ENCODE measurements at regions not wholly inside any gene's neighbourhood (a gene's known extent, or its start where the extent isn't known, plus 50 kb on each side); places are given as distances from the start of the nearest gene placed in this dataset.

GRCh38 chrX:15191830-15192229 is 78.1 kb downstream of the ASB9 start:
- H3K9me3 Mint-ChIP-seq = no peaks in the 10 kb centered on the region
- H3K27ac Mint-ChIP-seq = no peak overlapping the region
- H3K27me3 Mint-ChIP-seq = no peaks in the 10 kb centered on the region
- H3K36me3 Mint-ChIP-seq = no peaks in the 10 kb centered on the region
- H3K4me1 Mint-ChIP-seq = peaks cover 0 to 2% (median 0%) of the 10 kb centered on the region in 3 donors
- no peak overlapping the region for H3K4me3 Mint-ChIP-seq

GRCh38 chrX:15188039-15188438 is 81.8 kb downstream of the ASB9 start:
- Mint-ChIP-seq H3K4me3 (no peak overlapping the region), H3K36me3 (no peaks in the 10 kb centered on the region), H3K4me1 (no peaks in the 10 kb centered on the region), H3K9me3 (no peaks in the 10 kb centered on the region), H3K27ac (no peak overlapping the region), H3K27me3 (peaks cover 5% of the 10 kb centered on the region)

- Mint-ChIP-seq H3K4me1 (no peaks in the 10 kb centered on the region), H3K9me3 (no peaks in the 10 kb centered on the region), H3K27ac (no peak overlapping the region), H3K27me3 (no peaks in the 10 kb centered on the region), H3K36me3 (no peaks in the 10 kb centered on the region), H3K4me3 (no peak overlapping the region)
These were observed 92.6 kb downstream of the ASB9 start for GRCh38 chrX:15177316-15177715.

DNA sequence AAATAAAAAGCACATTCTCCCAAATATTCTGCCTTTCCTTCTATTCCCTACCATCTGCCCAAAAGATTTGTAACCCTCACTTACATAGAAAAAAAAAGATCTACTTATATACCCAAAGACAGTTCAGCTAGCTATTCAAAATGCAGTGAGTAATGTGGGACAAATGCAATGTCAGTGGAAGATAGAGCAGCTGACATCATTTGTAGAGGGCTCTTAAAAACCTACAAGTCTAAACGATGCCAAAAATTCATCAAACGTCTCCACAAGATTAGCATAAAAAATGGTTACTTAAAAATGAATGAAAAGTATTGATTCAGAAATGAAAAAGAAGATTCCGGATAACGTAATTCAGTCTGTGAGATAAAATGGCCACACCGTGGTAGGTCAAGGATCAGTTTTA is 96.5 kb downstream of the ASB9 start:
- Mint-ChIP-seq H3K4me1 (no peaks in the 10 kb centered on the region), H3K27me3 (peaks cover 4% of the 10 kb centered on the region), H3K4me3 (no peak overlapping the region), H3K9me3 (no peaks in the 10 kb centered on the region), H3K36me3 (no peaks in the 10 kb centered on the region), H3K27ac (no peak overlapping the region)

- no peaks in the 10 kb centered on the region for H3K9me3 Mint-ChIP-seq
- H3K36me3 Mint-ChIP-seq = no peaks in the 10 kb centered on the region
- no peak overlapping the region for H3K4me3 Mint-ChIP-seq
- H3K27ac Mint-ChIP-seq = no peak overlapping the region
- H3K27me3 Mint-ChIP-seq = peaks cover 4% of the 10 kb centered on the region
- no peaks in the 10 kb centered on the region for H3K4me1 Mint-ChIP-seq
These were observed 99.0 kb downstream of the ASB9 start for GRCh38 chrX:15170927-15171326.

GRCh38 chrX:15167826-15168225 is 102.1 kb downstream of the ASB9 start:
- H3K4me1 Mint-ChIP-seq = no peaks in the 10 kb centered on the region
- H3K9me3 Mint-ChIP-seq = no peaks in the 10 kb centered on the region
- no peaks in the 10 kb centered on the region for H3K36me3 Mint-ChIP-seq
- H3K4me3 Mint-ChIP-seq = no peak overlapping the region
- peaks cover 4% of the 10 kb centered on the region for H3K27me3 Mint-ChIP-seq
- H3K27ac Mint-ChIP-seq = no peak overlapping the region

- no peaks in the 10 kb centered on the region for H3K4me1 Mint-ChIP-seq
- H3K36me3 Mint-ChIP-seq = no peaks in the 10 kb centered on the region
- no peaks in the 10 kb centered on the region for H3K9me3 Mint-ChIP-seq
- no peak overlapping the region for H3K4me3 Mint-ChIP-seq
- H3K27me3 Mint-ChIP-seq = peaks cover 2% of the 10 kb centered on the region
- H3K27ac Mint-ChIP-seq = no peak overlapping the region
These were observed 104.1 kb downstream of the ASB9 start for GRCh38 chrX:15165832-15166231.

GRCh38 chrX:15163131-15163530 is 106.8 kb downstream of the ASB9 start:
- peaks cover 7 to 8% (median 7%) of the 10 kb centered on the region in 3 donors for H3K4me1 Mint-ChIP-seq
- no peak overlapping the region for H3K27ac Mint-ChIP-seq
- H3K36me3 Mint-ChIP-seq = no peaks in the 10 kb centered on the region
- no peaks in the 10 kb centered on the region for H3K27me3 Mint-ChIP-seq
- no peaks in the 10 kb centered on the region for H3K9me3 Mint-ChIP-seq
- H3K4me3 Mint-ChIP-seq = no peak overlapping the region

DNA sequence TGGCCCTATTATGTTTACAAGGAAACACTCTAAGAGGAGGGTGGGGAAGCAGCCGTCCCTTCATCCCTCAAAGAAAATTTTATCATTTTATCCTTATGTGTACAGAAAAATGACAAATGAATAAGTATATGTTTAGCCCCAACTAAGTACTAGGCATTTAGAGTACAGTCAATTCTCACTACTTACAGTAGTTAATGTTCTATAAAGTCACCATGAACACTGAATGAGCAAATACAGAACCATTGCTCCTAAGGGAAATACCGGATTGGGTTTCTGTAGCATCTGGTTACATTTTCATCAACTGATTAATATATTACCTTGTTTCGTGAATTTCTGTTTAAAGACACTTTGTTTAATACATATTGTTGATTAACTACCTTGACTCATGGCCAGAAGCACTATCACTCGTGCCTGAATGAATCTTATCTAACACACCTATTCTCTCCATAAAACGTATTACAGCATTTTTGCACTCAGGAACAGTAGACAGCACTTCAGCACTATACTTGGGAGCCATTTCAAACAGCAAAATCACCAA is 109.3 kb downstream of the ASB9 start:
- H3K4me3 Mint-ChIP-seq = no peak overlapping the region
- no peak overlapping the region for H3K27ac Mint-ChIP-seq
- no peaks in the 10 kb centered on the region for H3K36me3 Mint-ChIP-seq
- peaks cover 7 to 8% (median 7%) of the 10 kb centered on the region in 3 donors for H3K4me1 Mint-ChIP-seq
- H3K27me3 Mint-ChIP-seq = peaks cover 4% of the 10 kb centered on the region
- peaks cover 0 to 2% (median 0%) of the 10 kb centered on the region in 3 donors for H3K9me3 Mint-ChIP-seq

DNA sequence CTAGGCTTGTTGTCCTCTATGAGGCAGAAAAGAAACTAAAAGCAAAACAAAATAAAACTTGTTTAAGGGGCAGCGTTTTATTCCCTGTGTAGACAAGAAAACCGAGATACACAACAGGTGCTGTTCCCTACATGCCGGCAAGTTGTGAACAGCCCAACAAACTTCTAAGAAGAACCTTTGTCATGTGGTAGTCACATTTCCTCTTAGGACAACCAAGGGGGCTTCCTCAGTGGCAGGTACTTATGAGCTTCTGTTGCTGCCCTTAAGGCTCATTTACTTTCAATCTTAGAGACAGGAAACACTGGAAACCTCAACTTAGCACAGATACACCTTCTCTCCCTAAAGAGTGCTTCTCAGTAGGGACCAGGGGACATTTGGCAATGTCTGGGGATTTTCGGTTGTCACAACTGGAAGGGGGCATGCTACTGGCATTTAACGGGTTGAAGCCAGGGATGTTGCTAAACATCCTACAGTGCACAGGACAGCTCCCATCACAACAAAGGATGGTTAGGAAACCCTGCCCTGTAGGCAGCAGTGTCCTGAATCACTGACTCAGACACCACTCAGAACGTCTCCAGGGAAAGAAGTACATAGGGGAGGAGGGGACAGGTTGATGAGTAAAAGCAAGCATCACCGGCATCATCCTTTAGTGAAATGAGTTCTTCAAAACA is 111.0 kb downstream of the ASB9 start:
- peaks cover 4% of the 10 kb centered on the region for H3K27me3 Mint-ChIP-seq
- no peaks in the 10 kb centered on the region for H3K36me3 Mint-ChIP-seq
- H3K4me3 Mint-ChIP-seq = peak overlapping the region; percentile 22 to 49 (median 42)
- H3K4me1 Mint-ChIP-seq = peaks cover 7 to 8% (median 7%) of the 10 kb centered on the region in 3 donors
- peak overlapping the region in 1 of 3 donors; percentile 68 for H3K27ac Mint-ChIP-seq
- H3K9me3 Mint-ChIP-seq = peaks cover 0 to 2% (median 0%) of the 10 kb centered on the region in 3 donors

DNA sequence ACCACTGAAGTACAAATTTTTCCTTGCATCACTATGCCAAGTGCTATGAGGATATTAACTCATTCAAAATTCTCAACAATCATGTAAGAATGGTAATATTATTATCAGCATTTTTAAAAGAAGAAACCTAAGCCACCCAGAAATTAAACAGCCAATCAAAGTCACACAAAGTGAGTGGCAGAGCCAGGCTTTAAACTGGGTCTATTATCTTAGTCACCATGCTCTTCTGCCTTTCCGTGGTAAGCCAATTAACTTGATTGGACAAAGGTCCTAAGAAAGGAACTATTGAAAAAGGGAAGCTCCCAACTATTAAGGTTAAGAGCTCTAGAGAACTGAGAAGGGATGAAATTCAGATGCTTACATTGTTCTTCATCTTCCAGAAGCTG is 111.5 kb downstream of the ASB9 start:
- H3K9me3 Mint-ChIP-seq = peaks cover 0 to 2% (median 0%) of the 10 kb centered on the region in 3 donors
- H3K27ac Mint-ChIP-seq = peak overlapping the region in 1 of 3 donors; percentile 68
- peaks cover 7 to 8% (median 7%) of the 10 kb centered on the region in 3 donors for H3K4me1 Mint-ChIP-seq
- H3K36me3 Mint-ChIP-seq = no peaks in the 10 kb centered on the region
- peak overlapping the region; percentile 22 to 49 (median 39) for H3K4me3 Mint-ChIP-seq
- peaks cover 4% of the 10 kb centered on the region for H3K27me3 Mint-ChIP-seq

DNA sequence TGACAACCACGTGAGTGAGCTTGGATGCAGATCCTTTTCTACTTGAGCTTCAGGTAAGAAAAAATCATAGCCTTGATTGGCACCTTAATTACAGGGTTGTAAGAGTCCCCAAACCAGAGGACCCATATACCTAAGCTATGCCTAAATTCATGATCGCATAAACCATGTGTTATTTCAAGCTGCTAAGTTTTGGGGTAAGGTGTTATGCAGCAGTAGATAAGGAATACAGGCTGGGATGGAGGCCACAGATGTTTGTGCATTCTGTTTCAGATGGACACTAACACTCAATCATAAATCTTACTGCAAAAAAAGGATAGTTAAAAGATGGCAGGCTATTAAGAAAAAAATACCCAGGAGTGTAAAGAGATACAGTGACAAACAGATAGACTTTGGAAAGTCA is 112.3 kb downstream of the ASB9 start:
- H3K27ac Mint-ChIP-seq = no peak overlapping the region
- no peaks in the 10 kb centered on the region for H3K36me3 Mint-ChIP-seq
- H3K4me3 Mint-ChIP-seq = no peak overlapping the region
- peaks cover 7 to 8% (median 7%) of the 10 kb centered on the region in 3 donors for H3K4me1 Mint-ChIP-seq
- H3K9me3 Mint-ChIP-seq = peaks cover 0 to 2% (median 0%) of the 10 kb centered on the region in 3 donors
- H3K27me3 Mint-ChIP-seq = peaks cover 4% of the 10 kb centered on the region

DNA sequence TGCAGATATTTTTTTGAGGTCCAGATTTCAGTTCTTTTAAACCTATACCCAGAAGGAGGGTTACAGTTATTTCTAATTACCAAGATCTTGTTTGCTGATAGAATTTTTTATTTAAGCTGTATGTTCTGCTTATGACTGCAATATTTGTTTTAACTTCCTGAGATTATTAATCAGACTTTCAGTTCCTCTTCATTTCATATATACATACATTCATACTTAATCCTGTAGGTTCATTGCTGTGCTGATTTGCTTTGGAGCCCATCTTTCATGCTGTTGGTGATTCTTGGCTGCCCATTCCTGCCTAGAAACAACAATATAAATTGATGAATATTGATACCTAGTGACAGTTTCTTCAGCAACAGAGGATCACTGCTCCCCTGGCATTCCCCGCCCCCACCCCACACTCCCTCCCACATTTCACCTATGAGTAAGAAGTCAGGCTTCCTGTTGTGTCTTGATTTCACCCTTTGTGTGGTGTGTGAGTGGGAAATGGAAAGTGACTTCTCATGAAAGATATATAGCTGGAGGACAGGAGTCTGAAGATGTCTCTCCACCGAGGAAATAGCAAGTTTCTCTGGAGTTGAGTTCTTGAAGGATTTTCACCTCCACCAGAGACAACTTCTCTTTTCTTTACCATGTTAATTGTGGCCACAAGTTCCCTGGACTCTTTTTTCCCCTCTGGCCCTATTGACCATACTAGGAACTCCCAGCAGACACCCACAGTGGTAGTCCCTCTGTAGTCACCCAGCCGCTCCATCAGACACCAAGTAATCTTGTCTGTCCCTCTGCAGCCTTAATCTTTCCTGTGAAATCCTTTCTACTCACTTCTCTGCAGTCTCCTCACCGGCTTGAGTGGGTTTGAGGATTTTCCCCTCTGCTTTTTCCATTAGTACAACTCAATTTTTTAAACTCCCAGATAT is 118.4 kb downstream of the ASB9 start:
- Mint-ChIP-seq H3K4me1 (peaks cover 12 to 19% (median 19%) of the 10 kb centered on the region in 3 donors), H3K9me3 (peaks cover 0 to 2% (median 0%) of the 10 kb centered on the region in 3 donors), H3K4me3 (peak overlapping the region in 2 of 4 donors; percentile 26 to 67), H3K27me3 (peaks cover 4% of the 10 kb centered on the region), H3K27ac (no peak overlapping the region), H3K36me3 (no peaks in the 10 kb centered on the region)

DNA sequence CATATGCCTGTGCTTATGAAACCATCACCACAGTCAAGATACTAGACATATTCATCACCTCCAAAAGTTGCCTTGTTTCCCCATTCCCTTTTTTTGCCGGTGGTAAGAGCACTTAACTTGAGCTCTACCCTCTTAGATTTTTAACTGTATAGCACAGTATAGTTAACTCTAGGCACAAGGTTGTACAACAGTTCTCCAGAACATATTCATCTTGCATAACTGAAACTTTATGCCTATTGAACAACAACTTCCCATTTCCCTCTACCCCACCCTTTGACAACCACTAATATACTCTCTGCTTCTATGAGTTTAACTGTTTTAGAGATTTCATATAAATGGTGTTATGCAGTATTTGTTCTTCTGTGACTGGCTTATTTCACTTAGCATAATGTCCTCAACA is 119.3 kb downstream of the ASB9 start:
- H3K27me3 Mint-ChIP-seq = no peaks in the 10 kb centered on the region
- H3K27ac Mint-ChIP-seq = no peak overlapping the region
- peaks cover 12 to 20% (median 19%) of the 10 kb centered on the region in 3 donors for H3K4me1 Mint-ChIP-seq
- H3K4me3 Mint-ChIP-seq = no peak overlapping the region
- no peaks in the 10 kb centered on the region for H3K9me3 Mint-ChIP-seq
- no peaks in the 10 kb centered on the region for H3K36me3 Mint-ChIP-seq

- H3K36me3 Mint-ChIP-seq = no peaks in the 10 kb centered on the region
- H3K4me3 Mint-ChIP-seq = no peak overlapping the region
- H3K9me3 Mint-ChIP-seq = no peaks in the 10 kb centered on the region
- H3K27ac Mint-ChIP-seq = no peak overlapping the region
- H3K4me1 Mint-ChIP-seq = peaks cover 11 to 16% (median 12%) of the 10 kb centered on the region in 3 donors
- H3K27me3 Mint-ChIP-seq = no peaks in the 10 kb centered on the region
These were observed 123.4 kb downstream of the ASB9 start for GRCh38 chrX:15146515-15146914.

Data from IgD-negative memory B cell (primary cell).